ENCODE measurements at regions not wholly inside any gene's neighbourhood (a gene's known extent, or its start where the extent isn't known, plus 50 kb on each side); places are given as distances from the start of the nearest gene placed in this dataset.

DNA sequence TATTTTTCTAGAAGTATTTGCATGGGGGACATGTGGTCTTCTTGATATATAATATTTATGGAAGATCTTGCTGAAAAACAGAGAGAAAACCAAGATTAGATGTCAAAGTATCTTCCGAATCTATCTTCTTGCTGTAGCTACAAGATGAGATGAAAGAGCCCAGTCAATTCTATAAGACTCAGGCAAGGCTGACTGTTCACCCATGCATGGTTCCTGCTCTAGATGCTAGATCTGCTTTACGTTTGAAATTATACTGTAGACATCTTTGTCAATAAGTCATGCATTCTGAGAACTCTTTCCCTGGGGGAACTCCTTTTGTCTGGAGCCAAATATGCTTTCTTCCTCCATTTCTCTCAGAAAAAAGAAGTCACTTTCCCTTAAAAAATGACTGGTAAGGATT is 1292.0 kb downstream of the XPNPEP1 start (continued):
- TF ChIP-seq, protein P1, sequence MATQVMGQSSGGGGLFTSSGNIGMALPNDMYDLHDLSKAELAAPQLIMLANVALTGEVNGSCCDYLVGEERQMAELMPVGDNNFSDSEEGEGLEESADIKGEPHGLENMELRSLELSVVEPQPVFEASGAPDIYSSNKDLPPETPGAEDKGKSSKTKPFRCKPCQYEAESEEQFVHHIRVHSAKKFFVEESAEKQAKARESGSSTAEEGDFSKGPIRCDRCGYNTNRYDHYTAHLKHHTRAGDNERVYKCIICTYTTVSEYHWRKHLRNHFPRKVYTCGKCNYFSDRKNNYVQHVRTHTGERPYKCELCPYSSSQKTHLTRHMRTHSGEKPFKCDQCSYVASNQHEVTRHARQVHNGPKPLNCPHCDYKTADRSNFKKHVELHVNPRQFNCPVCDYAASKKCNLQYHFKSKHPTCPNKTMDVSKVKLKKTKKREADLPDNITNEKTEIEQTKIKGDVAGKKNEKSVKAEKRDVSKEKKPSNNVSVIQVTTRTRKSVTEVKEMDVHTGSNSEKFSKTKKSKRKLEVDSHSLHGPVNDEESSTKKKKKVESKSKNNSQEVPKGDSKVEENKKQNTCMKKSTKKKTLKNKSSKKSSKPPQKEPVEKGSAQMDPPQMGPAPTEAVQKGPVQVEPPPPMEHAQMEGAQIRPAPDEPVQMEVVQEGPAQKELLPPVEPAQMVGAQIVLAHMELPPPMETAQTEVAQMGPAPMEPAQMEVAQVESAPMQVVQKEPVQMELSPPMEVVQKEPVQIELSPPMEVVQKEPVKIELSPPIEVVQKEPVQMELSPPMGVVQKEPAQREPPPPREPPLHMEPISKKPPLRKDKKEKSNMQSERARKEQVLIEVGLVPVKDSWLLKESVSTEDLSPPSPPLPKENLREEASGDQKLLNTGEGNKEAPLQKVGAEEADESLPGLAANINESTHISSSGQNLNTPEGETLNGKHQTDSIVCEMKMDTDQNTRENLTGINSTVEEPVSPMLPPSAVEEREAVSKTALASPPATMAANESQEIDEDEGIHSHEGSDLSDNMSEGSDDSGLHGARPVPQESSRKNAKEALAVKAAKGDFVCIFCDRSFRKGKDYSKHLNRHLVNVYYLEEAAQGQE (IDR thresholded peaks at IDR 0.05) = no peak
- TF ChIP-seq HNF4G (IDR thresholded peaks at IDR 0.05) (no peak), GABPA (IDR thresholded peaks at IDR 0.05 in 1 of 2, conservative IDR thresholded peaks at IDR 0.05 in 1 of 2) (no peak), JUND (IDR thresholded peaks at IDR 0.05) (no peak)
- TF ChIP-seq, protein P2, sequence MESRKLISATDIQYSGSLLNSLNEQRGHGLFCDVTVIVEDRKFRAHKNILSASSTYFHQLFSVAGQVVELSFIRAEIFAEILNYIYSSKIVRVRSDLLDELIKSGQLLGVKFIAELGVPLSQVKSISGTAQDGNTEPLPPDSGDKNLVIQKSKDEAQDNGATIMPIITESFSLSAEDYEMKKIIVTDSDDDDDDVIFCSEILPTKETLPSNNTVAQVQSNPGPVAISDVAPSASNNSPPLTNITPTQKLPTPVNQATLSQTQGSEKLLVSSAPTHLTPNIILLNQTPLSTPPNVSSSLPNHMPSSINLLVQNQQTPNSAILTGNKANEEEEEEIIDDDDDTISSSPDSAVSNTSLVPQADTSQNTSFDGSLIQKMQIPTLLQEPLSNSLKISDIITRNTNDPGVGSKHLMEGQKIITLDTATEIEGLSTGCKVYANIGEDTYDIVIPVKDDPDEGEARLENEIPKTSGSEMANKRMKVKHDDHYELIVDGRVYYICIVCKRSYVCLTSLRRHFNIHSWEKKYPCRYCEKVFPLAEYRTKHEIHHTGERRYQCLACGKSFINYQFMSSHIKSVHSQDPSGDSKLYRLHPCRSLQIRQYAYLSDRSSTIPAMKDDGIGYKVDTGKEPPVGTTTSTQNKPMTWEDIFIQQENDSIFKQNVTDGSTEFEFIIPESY (IDR thresholded peaks at IDR 0.05) = no peak

DNA sequence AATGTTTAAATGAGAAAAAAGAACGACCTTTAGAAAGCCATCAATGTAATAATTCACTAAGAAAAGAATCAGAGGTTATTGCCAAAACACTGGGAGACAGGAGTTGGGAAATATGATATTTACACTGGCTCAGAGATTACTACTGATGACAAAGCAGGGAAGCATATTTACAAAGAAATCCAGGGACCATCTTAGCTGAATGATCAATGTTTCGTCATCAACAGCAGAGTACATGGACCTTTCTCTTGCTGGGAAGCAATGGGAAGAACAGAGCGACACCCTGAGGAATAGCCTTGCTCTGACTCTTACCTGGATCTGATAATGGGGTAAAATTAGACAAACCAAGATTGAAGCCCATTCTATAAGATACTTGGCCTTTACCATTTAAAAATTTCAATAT is 1293.5 kb downstream of the XPNPEP1 start:
- TF ChIP-seq, protein P3, sequence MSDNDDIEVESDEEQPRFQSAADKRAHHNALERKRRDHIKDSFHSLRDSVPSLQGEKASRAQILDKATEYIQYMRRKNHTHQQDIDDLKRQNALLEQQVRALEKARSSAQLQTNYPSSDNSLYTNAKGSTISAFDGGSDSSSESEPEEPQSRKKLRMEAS (IDR thresholded peaks at IDR 0.05) = peak; percentile 68
- TF ChIP-seq RAD21 (IDR thresholded peaks at IDR 0.05) = peak; percentile 89 to 98
- TF ChIP-seq HNF4A (conservative IDR thresholded peaks at IDR 0.05) = peak; percentile 77 to 92
- peak; percentile 52 for TF ChIP-seq SP1 (IDR thresholded peaks at IDR 0.05)
- TF ChIP-seq, protein P2 (IDR thresholded peaks at IDR 0.05) = peak; percentile 86
- TF ChIP-seq, protein P4, sequence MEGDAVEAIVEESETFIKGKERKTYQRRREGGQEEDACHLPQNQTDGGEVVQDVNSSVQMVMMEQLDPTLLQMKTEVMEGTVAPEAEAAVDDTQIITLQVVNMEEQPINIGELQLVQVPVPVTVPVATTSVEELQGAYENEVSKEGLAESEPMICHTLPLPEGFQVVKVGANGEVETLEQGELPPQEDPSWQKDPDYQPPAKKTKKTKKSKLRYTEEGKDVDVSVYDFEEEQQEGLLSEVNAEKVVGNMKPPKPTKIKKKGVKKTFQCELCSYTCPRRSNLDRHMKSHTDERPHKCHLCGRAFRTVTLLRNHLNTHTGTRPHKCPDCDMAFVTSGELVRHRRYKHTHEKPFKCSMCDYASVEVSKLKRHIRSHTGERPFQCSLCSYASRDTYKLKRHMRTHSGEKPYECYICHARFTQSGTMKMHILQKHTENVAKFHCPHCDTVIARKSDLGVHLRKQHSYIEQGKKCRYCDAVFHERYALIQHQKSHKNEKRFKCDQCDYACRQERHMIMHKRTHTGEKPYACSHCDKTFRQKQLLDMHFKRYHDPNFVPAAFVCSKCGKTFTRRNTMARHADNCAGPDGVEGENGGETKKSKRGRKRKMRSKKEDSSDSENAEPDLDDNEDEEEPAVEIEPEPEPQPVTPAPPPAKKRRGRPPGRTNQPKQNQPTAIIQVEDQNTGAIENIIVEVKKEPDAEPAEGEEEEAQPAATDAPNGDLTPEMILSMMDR (IDR thresholded peaks at IDR 0.05; ENCODE audit: low read depth, low read length, missing input control) = peak; percentile 59
- TF ChIP-seq TAF1 (conservative IDR thresholded peaks at IDR 0.05) = no peak
- TF ChIP-seq EGR1 (IDR thresholded peaks at IDR 0.05; ENCODE audit: low read depth in 2 of 2) = no peak
- TF ChIP-seq NR2F2 (IDR thresholded peaks at IDR 0.05) = no peak
- TF ChIP-seq, protein P5, sequence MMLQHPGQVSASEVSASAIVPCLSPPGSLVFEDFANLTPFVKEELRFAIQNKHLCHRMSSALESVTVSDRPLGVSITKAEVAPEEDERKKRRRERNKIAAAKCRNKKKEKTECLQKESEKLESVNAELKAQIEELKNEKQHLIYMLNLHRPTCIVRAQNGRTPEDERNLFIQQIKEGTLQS (IDR thresholded peaks at IDR 0.05) = peak; percentile 94
- peak; percentile 90 for TF ChIP-seq YY1 (IDR thresholded peaks at IDR 0.05)
- peak in 1 of 2 donors; percentile 25 for TF ChIP-seq GABPA (IDR thresholded peaks at IDR 0.05 in 1 of 2, conservative IDR thresholded peaks at IDR 0.05 in 1 of 2)
- TF ChIP-seq, protein P1 (IDR thresholded peaks at IDR 0.05) = peak; percentile 60
- peak; percentile 72 to 97 for TF ChIP-seq JUND (IDR thresholded peaks at IDR 0.05)
- TF ChIP-seq RXRA (IDR thresholded peaks at IDR 0.05) = peak; percentile 72 to 90
- peak; percentile 100 for TF ChIP-seq FOXA1 (IDR thresholded peaks at IDR 0.05)
- peak; percentile 16 for TF ChIP-seq HNF4G (IDR thresholded peaks at IDR 0.05)
- TF ChIP-seq FOXA2 (IDR thresholded peaks at IDR 0.05) = peak; percentile 100
- H3K27ac ChIP-seq (ENCODE audit: low read depth in 1 of 2, low read length in 2 of 2) = no peak overlapping the region
- H3K4me3 ChIP-seq (ENCODE audit: low read depth in 1 of 3, low read length in 3 of 3) = no peak overlapping the region
- peaks cover 2 to 10% (median 9%) of the 10 kb centered on the region in 4 donors for H3K4me1 ChIP-seq (ENCODE audit: control insufficient read depth in 4 of 4, insufficient read depth in 4 of 4, low read length in 3 of 4)
- DNase-seq (ENCODE audit: low spot score) = no peak
- H3K36me3 ChIP-seq (ENCODE audit: control insufficient read depth in 4 of 4, insufficient read depth in 3 of 4, low read depth in 1 of 4, low read length in 3 of 4) = no peaks in the 10 kb centered on the region
- no peaks in the 10 kb centered on the region for H3K27me3 ChIP-seq (ENCODE audit: control insufficient read depth in 4 of 4, insufficient read depth in 4 of 4, low read length in 3 of 4)
- H3K9ac ChIP-seq (ENCODE audit: low read depth in 1 of 2, low read length in 2 of 2) = no peak overlapping the region
- no peaks in the 10 kb centered on the region for H3K9me3 ChIP-seq (ENCODE audit: control insufficient read depth in 4 of 4, low read length in 3 of 4)
- WGBS = 25% methylated on average over 3 of the region's 3 CpGs

Measured in liver (tissue), 8 donors.